CD1c-positive myeloid dendritic cell (primary cell): ENCODE measurements at regions not wholly inside any gene's neighbourhood (a gene's known extent, or its start where the extent isn't known, plus 50 kb on each side); places are given as distances from the start of the nearest gene placed in this dataset.
"Not testable (repeated sequence)": the region's sequence is repeated elsewhere in the genome, so short reads cannot be mapped to it uniquely, and the experiment has no call there.

Experiments
- DNase-seq: peaks from one replicate; pipeline ENCODE4 v3.0.0-alpha.2; 2016; ENCODE audit errors: extremely low spot score

GRCh38 chr4:173765751-173766150 is 235.7 kb upstream of the HAND2 start:
- DNase-seq = no peak

- DNase-seq = no peak
These were observed 233.4 kb upstream of the HAND2 start for GRCh38 chr4:173763389-173763788.

DNA sequence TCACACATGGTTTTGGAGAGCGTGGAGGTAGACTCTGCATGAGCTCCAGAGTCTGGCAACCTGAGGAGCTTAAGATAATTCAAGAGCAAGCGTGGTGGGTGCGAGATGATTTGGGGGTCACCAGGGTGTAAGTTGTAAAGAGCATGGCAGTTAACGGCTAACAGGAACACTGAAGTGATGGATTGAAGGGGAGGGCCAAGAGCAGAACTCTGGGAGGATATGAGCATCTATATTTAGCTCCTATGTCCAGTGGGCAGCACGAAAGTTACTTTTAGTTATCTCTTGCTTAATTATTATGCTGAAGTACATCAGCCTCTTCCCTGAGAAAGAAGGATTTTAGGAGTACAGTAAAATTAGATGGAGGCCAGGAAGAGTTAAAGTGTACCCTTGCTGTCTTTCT is 231.9 kb upstream of the HAND2 start:
- no peak for DNase-seq

DNA sequence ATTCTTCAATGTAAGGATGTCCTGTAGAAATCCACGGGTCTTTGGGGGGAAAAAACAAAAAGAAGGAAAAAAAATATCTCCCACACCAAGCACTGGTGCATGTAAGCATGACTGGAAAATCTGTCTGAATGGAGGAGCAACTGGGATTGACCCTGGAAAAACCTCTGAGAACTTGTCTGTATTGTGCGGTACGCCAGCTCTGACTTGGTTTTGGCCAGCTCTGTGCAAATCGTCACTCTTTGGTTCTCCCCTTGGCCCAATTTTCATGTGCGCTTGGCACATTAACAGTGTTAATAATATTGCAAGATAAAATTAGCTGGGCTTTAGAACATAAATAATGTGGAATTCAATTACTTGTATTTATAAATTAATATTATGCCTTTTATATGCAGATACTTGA is 231.2 kb upstream of the HAND2 start:
- DNase-seq = no peak

GRCh38 chr4:173758132-173758531 is 228.1 kb upstream of the HAND2 start:
- no peak for DNase-seq

DNA sequence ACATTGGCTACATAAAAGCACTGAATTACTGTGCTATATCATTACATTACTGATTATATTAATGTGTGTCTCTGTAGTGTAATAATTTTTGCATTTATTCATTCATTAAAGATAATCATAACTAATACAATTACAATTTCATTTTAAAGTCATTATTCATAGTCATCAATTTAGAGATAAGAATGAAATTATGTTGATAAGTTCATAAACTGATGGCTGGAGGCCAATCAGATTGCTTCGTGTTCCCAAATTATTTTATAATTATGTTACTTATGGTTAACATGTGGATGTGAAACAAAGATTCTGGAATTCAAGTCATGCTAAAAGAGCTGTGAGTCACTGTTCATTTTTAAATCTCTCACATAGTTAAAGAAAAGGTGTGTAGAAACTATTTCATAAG is 223.4 kb upstream of the HAND2 start:
- DNase-seq = no peak

GRCh38 chr4:173752610-173753230 is 222.7 kb upstream of the HAND2 start:
- peak; percentile 57 for DNase-seq

GRCh38 chr4:173748353-173748752 is 218.3 kb upstream of the HAND2 start:
- no peak for DNase-seq

DNA sequence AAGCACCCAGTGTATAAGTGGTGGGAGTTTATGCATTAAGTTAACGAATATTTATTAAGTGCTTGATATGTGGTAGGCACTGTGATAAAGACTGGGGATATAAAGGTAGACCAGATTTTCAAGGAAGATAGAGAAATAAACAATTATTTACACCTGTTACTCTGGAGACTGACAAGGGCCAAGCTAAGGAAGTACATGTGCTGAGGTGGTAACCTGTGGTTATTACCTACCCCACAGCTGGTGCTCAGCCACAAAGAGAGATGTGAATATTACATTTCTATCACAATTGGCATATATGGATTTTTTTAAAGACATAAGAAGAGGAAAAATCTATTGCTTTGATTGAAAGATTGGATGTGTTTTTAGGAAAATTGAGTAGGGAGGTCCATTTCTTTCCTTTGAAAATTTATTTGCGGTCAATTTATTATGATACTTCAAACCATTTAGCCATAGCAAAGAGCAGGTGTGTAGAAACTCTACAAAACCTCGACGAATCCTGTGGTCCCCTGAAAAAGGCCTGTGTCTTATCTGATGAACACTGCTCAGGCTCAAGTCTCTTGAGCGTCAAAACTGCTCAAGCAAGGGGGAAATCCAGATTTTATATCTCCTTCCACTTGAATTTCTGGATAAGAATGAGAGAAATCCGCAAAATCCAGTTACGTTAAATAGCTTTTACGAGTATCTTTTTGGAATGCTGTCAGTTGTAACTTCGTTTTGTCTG is 217.7 kb upstream of the HAND2 start:
- no peak for DNase-seq

DNA sequence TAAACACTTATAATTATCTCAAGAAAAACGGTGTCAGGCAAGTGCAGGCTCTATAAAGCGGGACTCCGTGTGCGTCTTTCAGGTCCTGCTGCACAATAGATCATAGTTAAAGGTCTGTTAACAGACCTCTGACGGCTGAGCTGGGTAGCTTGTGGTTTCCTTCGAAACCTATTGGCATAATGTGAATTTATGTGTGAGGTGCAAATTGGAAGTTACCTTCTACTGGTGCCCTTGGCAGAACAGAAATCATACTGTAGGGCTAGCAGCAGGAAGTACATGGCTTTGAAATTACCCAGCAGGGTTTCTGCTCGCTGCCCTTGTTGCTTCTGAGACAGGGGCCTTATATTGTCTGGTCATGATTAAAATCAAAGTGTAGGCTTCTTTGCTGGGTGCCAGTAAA is 216.4 kb upstream of the HAND2 start:
- DNase-seq = no peak

DNA sequence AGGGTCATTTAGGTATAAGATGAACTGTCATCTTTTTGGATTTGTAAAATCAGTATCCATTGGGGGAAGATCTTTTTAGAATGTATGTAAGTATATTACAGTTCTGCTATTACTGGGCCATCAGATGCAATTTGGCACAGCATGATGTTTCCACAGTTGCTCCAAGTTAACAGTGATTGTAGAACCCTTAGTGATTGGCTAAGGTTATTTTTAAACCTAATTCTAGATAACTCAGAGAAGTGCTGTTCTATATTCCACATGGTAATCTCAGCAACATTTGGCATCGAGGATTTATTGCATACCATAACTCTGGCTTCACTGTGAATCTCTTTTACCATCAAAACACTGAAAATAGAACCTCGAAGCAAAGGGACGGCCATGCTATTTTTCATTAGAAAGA is 215.7 kb upstream of the HAND2 start:
- DNase-seq = no peak

DNA sequence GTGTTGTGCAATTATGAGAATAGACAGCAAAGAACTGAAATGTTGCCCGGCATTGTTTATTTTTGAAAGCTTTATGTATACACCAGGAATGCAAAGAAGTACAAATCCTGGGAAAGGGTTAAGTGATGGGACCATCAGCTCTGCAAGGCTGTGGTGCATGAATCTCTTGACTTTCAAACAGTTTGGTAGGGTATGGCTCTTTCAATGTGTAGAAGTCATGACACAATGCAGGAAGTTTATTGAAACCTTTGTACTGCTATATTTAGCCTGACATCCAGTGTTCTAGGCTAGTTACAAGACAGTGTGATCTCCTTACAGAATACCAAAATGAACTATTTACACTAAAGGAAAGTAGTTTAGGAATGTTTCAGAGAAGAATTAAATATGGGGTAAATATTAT is 206.8 kb upstream of the HAND2 start:
- DNase-seq = no peak

GRCh38 chr4:173735585-173735984 is 205.6 kb upstream of the HAND2 start:
- no peak for DNase-seq

DNA sequence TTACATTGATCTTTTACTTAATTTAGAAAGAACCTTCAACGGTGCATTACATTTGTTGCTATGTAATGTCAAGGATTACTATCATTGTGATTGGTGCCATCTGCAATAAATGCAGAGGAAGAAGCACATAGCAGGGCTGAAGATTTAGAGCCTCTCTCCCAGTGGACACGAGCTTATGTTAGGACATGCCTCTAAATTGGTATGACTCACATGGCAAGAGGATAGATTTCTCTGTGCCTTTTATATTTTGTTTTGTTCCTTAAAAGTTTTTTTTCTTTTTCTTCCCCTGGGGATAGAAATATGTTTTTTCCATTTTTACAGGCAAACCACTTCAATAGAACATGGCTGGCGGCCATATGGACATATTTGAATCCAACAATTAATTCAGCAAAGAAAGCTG is 205.0 kb upstream of the HAND2 start:
- DNase-seq = no peak

DNA sequence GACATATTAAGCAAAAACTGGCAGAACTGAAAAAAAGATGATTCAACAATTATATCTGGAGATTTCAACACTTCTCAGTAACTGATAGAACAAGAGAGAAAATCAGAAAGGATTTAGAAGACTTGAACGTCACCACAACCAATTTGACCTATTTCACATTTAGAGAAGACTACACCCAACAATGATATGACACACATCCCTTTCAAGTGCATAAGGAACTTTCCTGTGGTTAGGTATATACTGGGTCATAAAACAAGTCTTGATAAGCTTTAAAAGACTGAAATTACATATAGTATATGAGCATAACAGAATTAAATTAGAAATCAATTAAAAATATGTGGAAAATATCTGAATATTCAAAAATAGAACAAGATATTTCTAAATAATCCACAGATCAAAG is 201.2 kb upstream of the HAND2 start:
- DNase-seq = no peak

- no peak for DNase-seq
These were observed 192.0 kb upstream of the HAND2 start for GRCh38 chr4:173722075-173722474.

DNA sequence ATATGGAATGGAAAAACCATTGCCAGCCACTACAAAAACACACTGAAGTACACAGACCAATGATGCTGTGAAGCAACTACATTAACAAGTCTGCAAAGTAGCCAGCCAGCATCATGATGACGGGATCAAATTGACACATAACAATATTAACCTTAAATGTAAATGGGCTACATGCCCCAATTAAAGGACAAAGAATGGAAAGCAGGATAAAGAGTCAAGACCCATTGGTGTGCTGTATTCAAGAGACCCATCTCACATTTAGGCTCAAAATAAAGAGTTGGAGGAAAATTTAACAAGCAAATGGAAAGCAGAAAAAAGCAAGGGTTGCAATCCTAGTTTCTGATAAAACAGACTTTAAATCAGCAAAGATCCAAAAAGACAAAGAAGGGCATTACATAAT is 188.5 kb upstream of the HAND2 start:
- DNase-seq = not testable (repeated sequence)

- DNase-seq = no peak
These were observed 187.6 kb upstream of the HAND2 start for GRCh38 chr4:173717581-173717980.

DNA sequence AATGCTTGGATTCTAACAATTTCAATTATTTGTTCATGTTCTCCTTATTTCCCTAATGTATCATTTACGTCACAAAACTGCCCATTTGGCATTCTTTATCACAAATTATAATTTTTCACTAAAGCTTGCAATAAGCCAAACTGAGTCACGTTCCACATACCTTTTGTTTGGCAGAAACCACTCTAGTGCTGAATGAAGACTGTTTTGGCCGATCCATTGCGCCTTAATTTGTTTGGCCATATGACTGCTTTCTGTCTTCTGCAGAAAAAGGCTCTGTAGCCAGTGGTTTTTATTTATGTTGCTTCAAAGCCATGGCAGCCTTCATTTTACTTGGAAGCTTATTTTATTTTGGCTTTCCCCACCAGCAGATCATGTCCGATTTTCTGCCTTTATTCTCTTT is 184.4 kb upstream of the HAND2 start:
- DNase-seq = no peak

DNA sequence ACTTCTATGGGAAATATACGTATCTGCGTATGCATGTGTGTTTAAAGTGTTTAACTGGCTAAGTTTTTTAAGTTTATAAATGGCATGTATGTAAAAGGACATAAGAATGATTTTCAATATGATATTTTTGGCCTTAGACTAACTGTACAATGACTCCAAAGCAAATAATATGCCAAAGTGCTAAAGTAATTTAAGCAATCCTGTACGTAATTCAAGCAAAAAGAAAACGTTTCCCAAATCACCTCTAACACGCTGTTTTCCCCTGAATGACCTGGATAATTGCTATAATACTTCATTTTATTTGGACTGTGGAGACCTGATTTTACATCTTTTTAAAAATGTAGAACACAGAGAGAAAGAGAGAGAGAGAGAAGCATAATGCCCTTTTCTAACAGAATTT is 183.0 kb upstream of the HAND2 start:
- DNase-seq = no peak

- no peak for DNase-seq
These were observed 177.8 kb upstream of the HAND2 start for GRCh38 chr4:173707658-173708419.

DNA sequence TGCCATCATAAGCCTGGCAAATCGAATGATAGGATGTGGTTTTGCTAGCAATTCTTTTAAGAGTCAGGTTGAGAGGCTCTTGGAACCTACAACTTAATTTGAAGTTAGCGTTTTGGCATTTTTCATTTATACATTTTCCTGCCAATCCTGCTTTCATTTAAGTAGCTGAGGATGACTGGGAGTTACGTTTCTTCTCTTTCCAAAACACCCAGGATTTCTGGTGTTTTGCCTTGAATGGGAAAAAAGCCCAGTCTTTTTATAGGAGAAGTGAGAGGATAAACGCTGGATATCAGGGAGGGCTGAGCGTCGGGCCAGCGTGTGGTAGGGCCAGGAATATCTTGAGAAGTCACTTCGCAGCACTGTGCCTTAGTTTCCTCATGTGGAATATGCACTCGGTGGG is 174.2 kb upstream of the HAND2 start:
- no peak for DNase-seq

DNA sequence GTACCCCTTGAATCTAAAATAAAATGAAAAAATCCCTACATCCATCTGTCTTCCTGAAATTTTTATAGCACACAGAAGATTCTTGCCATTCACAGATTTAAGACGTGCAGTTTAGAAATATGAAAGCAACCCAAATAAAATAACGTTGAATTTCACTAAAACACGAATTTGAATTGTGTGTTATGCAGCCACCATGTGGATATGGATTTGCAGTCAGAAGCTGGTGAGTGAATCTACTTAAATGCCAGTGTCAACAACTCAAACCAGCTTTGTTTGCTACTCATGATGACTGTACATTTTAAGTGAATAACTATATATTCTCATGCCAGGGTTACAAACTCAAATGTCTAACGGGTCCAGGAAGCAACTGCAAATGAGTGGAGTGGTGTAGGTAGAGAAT is 173.0 kb upstream of the HAND2 start:
- no peak for DNase-seq
